ENCODE measurements at regions not wholly inside any gene's neighbourhood (a gene's known extent, or its start where the extent isn't known, plus 50 kb on each side); places are given as distances from the start of the nearest gene placed in this dataset.

DNA sequence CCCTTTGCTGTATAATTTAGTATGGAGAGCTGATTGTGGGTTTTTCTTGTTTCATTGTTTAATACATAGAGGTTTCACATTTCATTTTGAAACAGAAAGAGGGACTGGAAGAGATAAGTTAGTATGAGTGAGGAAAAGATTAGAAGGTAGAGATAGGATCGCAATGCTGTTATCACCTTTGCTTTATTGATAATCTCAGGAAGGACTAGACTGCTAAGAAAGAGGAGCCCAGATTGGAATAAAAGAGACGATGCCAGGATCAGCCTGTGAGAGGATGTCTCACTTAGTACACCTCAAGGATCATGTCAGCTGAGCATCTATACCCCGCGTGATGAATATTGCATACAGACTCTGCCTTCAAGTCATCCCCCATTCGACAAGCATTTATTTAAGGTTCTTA lies 178.0 kb upstream of the DMAC1 start:
- ATAC-seq (ENCODE audit: insufficient read depth, low FRiP score) = no peak
- WGBS, 2 donors = 83 to 94% methylated on average over 5 of the region's 5 CpGs

DNA sequence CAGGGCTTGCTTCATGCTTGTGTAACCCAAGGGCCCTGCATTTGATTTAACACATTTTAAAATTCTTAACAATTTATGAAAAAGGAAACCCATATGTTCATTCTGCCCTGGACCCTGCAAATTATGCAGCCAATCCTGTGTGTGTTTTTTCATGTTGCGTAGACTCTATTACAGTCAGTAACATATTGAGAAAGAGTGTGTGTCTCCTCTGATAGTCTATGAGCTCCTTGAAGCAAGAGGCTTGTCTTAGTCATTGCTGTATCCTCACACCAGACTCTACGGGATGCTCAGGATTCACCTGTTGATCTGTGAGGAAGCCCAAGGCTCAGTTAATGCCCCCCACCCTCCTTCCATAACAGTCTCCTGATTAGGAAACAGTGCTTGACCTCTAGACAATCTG lies 177.3 kb upstream of the DMAC1 start:
- Histone ChIP-seq H3K36me3 (ENCODE audit: control insufficient read depth in 4 of 4, insufficient read depth in 4 of 4, low read length in 4 of 4) (no peaks in the 10 kb centered on the region), H3K4me3 (no peak overlapping the region), H3K4me1 (ENCODE audit: control insufficient read depth in 5 of 5, insufficient read depth in 5 of 5, low read length in 5 of 5) (peaks cover 0 to 7% (median 0%) of the 10 kb centered on the region in 5 donors), H3K9me3 (ENCODE audit: control insufficient read depth in 4 of 4, insufficient read depth in 3 of 4, low read length in 3 of 4) (no peaks in the 10 kb centered on the region), H3K27ac (ENCODE audit: low read depth in 1 of 2, low read length in 1 of 2) (no peak overlapping the region), H3K9ac (ENCODE audit: insufficient read depth in 1 of 2, low read length in 2 of 2) (no peak overlapping the region), H3K27me3 (ENCODE audit: control insufficient read depth in 3 of 3, insufficient read depth in 3 of 3, low read length in 2 of 3) (no peaks in the 10 kb centered on the region)
- no peak for DNase-seq
- 34 to 65% methylated on average over 2 of the region's 2 CpGs for WGBS, 2 donors
- TF ChIP-seq, protein P1, sequence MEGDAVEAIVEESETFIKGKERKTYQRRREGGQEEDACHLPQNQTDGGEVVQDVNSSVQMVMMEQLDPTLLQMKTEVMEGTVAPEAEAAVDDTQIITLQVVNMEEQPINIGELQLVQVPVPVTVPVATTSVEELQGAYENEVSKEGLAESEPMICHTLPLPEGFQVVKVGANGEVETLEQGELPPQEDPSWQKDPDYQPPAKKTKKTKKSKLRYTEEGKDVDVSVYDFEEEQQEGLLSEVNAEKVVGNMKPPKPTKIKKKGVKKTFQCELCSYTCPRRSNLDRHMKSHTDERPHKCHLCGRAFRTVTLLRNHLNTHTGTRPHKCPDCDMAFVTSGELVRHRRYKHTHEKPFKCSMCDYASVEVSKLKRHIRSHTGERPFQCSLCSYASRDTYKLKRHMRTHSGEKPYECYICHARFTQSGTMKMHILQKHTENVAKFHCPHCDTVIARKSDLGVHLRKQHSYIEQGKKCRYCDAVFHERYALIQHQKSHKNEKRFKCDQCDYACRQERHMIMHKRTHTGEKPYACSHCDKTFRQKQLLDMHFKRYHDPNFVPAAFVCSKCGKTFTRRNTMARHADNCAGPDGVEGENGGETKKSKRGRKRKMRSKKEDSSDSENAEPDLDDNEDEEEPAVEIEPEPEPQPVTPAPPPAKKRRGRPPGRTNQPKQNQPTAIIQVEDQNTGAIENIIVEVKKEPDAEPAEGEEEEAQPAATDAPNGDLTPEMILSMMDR (IDR thresholded peaks at IDR 0.05; ENCODE audit: control extremely low read depth, extremely low read depth) = no peak
- no peak for ATAC-seq (ENCODE audit: insufficient read depth, low FRiP score)

More for the DNA sequence above, 178.0 kb upstream of the DMAC1 start:
- no peaks in the 10 kb centered on the region for H3K36me3 ChIP-seq (ENCODE audit: control insufficient read depth in 4 of 4, insufficient read depth in 4 of 4, low read length in 4 of 4)
- H3K27ac ChIP-seq (ENCODE audit: low read depth in 1 of 2, low read length in 1 of 2) = no peak overlapping the region
- peaks cover 0 to 7% (median 0%) of the 10 kb centered on the region in 5 donors for H3K4me1 ChIP-seq (ENCODE audit: control insufficient read depth in 5 of 5, insufficient read depth in 5 of 5, low read length in 5 of 5)
- no peaks in the 10 kb centered on the region for H3K9me3 ChIP-seq (ENCODE audit: control insufficient read depth in 4 of 4, insufficient read depth in 3 of 4, low read length in 3 of 4)
- DNase-seq = no peak
- no peak overlapping the region for H3K4me3 ChIP-seq
- H3K27me3 ChIP-seq (ENCODE audit: control insufficient read depth in 3 of 3, insufficient read depth in 3 of 3, low read length in 2 of 3) = no peaks in the 10 kb centered on the region
- TF ChIP-seq, protein P1 (IDR thresholded peaks at IDR 0.05; ENCODE audit: control extremely low read depth, extremely low read depth) = no peak
- H3K9ac ChIP-seq (ENCODE audit: insufficient read depth in 1 of 2, low read length in 2 of 2) = no peak overlapping the region

DNA sequence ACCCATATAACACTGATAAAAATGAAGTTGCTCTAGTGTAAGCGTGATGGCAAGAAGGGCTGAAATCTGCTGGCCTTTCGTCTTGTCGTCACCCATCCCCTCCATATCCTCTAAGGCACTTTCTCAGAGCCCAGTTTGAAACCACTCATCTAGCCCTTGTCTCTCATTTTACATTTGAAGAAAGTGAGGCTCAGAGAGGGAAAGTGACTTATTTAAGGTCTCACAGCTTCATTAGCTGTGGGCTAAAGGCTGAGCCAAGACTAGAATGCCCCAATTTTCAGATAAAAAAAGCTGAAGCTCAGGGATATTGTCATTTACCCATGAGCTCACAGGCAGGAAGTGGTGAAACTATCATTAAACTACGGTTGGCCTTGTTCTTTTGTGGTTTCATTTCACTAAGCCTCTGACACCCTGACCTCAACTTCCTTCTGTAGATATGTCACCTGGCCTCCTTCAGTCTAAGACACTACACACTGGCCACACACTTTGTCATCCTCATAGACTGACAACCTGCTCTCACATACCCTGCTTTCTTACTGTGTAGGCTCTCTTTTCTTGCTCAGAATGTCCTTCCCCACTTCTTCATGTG lies 176.7 kb upstream of the DMAC1 start:
- Histone ChIP-seq H3K36me3 (ENCODE audit: control insufficient read depth in 4 of 4, insufficient read depth in 4 of 4, low read length in 4 of 4) (no peaks in the 10 kb centered on the region), H3K9me3 (ENCODE audit: control insufficient read depth in 4 of 4, insufficient read depth in 3 of 4, low read length in 3 of 4) (no peaks in the 10 kb centered on the region), H3K27me3 (ENCODE audit: control insufficient read depth in 3 of 3, insufficient read depth in 3 of 3, low read length in 2 of 3) (no peaks in the 10 kb centered on the region), H3K9ac (ENCODE audit: insufficient read depth in 1 of 2, low read length in 2 of 2) (no peak overlapping the region), H3K4me3 (no peak overlapping the region), H3K27ac (ENCODE audit: low read depth in 1 of 2, low read length in 1 of 2) (peak overlapping the region in 1 of 2 donors; percentile 13), H3K4me1 (ENCODE audit: control insufficient read depth in 5 of 5, insufficient read depth in 5 of 5, low read length in 5 of 5) (peaks cover 0 to 10% (median 0%) of the 10 kb centered on the region in 5 donors)
- ATAC-seq (ENCODE audit: insufficient read depth, low FRiP score) (peak; percentile 73), DNase-seq (peak in 1 of 3 donors; percentile 34)
- WGBS, 2 donors = 45 to 55% methylated on average over 4 of the region's 4 CpGs
- TF ChIP-seq, protein P1 (IDR thresholded peaks at IDR 0.05; ENCODE audit: control extremely low read depth, extremely low read depth) = no peak

DNA sequence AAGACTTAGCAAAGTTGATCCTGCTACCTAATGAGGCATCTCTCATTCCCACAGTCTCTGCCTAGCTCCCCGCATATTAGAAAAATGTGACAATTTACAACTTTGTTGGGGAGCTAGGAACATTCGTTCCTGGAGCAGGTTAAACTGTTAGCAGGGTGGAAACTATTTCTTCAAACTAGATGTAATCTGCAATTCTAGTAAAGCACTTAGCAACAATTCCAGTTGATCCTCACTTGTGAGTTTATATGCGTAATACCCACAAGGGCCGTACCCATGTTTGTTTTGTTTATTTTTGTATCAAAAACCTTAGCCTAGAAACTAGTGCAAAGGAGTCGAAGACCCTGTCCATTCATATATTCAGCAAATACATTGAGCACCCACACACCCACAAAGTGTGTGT lies 175.8 kb upstream of the DMAC1 start:
- H3K4me3 ChIP-seq = no peak overlapping the region
- no peaks in the 10 kb centered on the region for H3K9me3 ChIP-seq (ENCODE audit: control insufficient read depth in 4 of 4, insufficient read depth in 3 of 4, low read length in 3 of 4)
- H3K9ac ChIP-seq (ENCODE audit: insufficient read depth in 1 of 2, low read length in 2 of 2) = no peak overlapping the region
- H3K4me1 ChIP-seq (ENCODE audit: control insufficient read depth in 5 of 5, insufficient read depth in 5 of 5, low read length in 5 of 5) = peaks cover 0 to 18% (median 0%) of the 10 kb centered on the region in 5 donors
- no peaks in the 10 kb centered on the region for H3K36me3 ChIP-seq (ENCODE audit: control insufficient read depth in 4 of 4, insufficient read depth in 4 of 4, low read length in 4 of 4)
- ATAC-seq (ENCODE audit: insufficient read depth, low FRiP score) = no peak
- H3K27ac ChIP-seq (ENCODE audit: low read depth in 1 of 2, low read length in 1 of 2) = no peak overlapping the region
- TF ChIP-seq, protein P1 (IDR thresholded peaks at IDR 0.05; ENCODE audit: control extremely low read depth, extremely low read depth) = no peak
- 88 to 89% methylated on average over 5 of the region's 5 CpGs for WGBS, 2 donors
- no peak for DNase-seq
- H3K27me3 ChIP-seq (ENCODE audit: control insufficient read depth in 3 of 3, insufficient read depth in 3 of 3, low read length in 2 of 3) = no peaks in the 10 kb centered on the region

Measured in lung (tissue), 11 donors.